ENCODE measurements at regions not wholly inside any gene's neighbourhood (a gene's known extent, or its start where the extent isn't known, plus 50 kb on each side); places are given as distances from the start of the nearest gene placed in this dataset.

GRCh38 chr12:84361651-84362551 is 550.7 kb downstream of the SLC6A15 start:
- DNase-seq = no peak

- DNase-seq = no peak
Measured at GRCh38 chr12:84357314-84357713, 555.3 kb downstream of the SLC6A15 start.

GRCh38 chr12:84356224-84356623 is 556.4 kb downstream of the SLC6A15 start:
- DNase-seq = no peak

- no peak for DNase-seq
Measured at GRCh38 chr12:84355561-84355960, 557.0 kb downstream of the SLC6A15 start.

GRCh38 chr12:84348582-84348981 is 564.0 kb downstream of the SLC6A15 start:
- DNase-seq = no peak

GRCh38 chr12:84341467-84342193 is 571.0 kb downstream of the SLC6A15 start:
- DNase-seq = no peak

- no peak for DNase-seq
Measured at GRCh38 chr12:84336231-84336630, 576.4 kb downstream of the SLC6A15 start.

- DNase-seq = no peak
Measured at GRCh38 chr12:84329938-84330337, 582.7 kb downstream of the SLC6A15 start.

GRCh38 chr12:84315926-84316325 is 596.7 kb downstream of the SLC6A15 start:
- no peak for DNase-seq

GRCh38 chr12:84313323-84313675 is 599.3 kb downstream of the SLC6A15 start:
- no peak for DNase-seq

- DNase-seq = no peak
Measured at GRCh38 chr12:84308211-84308610, 604.4 kb downstream of the SLC6A15 start.

- DNase-seq = no peak
Measured at GRCh38 chr12:84305144-84305543, 607.5 kb downstream of the SLC6A15 start.

- no peak for DNase-seq
Measured at GRCh38 chr12:84294246-84294645, 618.4 kb downstream of the SLC6A15 start.

GRCh38 chr12:84290168-84290567 is 622.4 kb downstream of the SLC6A15 start:
- no peak for DNase-seq

- no peak for DNase-seq
Measured at GRCh38 chr12:84277986-84278385, 634.6 kb downstream of the SLC6A15 start.

- DNase-seq = no peak
Measured at GRCh38 chr12:84276215-84276614, 636.4 kb downstream of the SLC6A15 start.

GRCh38 chr12:84272324-84272723 is 640.3 kb downstream of the SLC6A15 start:
- DNase-seq = no peak

GRCh38 chr12:84270470-84271140 is 642.0 kb downstream of the SLC6A15 start:
- DNase-seq = no peak

- DNase-seq = no peak
Measured at GRCh38 chr12:84247931-84248330, 664.7 kb downstream of the SLC6A15 start.

GRCh38 chr12:84243686-84244085 is 668.9 kb downstream of the SLC6A15 start:
- DNase-seq = no peak

- DNase-seq = no peak
Measured at GRCh38 chr12:84222841-84223240, 689.8 kb downstream of the SLC6A15 start.

GRCh38 chr12:84218406-84218805 is 694.2 kb downstream of the SLC6A15 start:
- no peak for DNase-seq

- no peak for DNase-seq
Measured at GRCh38 chr12:84201976-84202375, 710.6 kb downstream of the SLC6A15 start.

Data from NCI-H187 treated with DMSO at 0.1 percent for 48 hours (cell line).